ENCODE measurements at regions not wholly inside any gene's neighbourhood (a gene's known extent, or its start where the extent isn't known, plus 50 kb on each side); places are given as distances from the start of the nearest gene placed in this dataset.
A peak's percentile ranks its signal among the peaks of the same experiment; 100 is the strongest.

DNA sequence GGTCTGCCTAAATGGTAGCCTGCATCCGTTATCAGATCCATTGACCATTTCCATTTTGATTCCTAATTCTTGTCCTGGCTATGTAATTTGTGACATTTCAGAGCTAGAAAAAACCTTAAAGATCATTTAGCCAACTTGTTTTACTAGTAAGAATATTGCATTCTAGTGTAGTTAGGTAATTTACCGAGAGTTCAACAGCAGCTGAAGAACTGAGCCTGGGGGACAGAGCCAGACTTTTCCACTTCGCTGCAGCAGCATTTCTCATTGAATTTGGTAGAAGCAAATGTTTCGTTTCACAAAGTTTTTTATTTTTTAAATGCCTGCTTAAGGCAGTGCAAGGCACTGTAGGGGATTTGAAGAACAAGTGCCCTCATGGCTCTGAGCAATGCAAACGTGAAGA is 59.2 kb upstream of the MARCHF10 start:
- TF ChIP-seq, protein P1, sequence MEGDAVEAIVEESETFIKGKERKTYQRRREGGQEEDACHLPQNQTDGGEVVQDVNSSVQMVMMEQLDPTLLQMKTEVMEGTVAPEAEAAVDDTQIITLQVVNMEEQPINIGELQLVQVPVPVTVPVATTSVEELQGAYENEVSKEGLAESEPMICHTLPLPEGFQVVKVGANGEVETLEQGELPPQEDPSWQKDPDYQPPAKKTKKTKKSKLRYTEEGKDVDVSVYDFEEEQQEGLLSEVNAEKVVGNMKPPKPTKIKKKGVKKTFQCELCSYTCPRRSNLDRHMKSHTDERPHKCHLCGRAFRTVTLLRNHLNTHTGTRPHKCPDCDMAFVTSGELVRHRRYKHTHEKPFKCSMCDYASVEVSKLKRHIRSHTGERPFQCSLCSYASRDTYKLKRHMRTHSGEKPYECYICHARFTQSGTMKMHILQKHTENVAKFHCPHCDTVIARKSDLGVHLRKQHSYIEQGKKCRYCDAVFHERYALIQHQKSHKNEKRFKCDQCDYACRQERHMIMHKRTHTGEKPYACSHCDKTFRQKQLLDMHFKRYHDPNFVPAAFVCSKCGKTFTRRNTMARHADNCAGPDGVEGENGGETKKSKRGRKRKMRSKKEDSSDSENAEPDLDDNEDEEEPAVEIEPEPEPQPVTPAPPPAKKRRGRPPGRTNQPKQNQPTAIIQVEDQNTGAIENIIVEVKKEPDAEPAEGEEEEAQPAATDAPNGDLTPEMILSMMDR (conservative IDR thresholded peaks at IDR 0.05; ENCODE audit: control insufficient read depth, insufficient read depth, low read depth, low read length) = no peak
- H3K4me3 ChIP-seq (ENCODE audit: control insufficient read depth, low read depth, low read length) = no peak overlapping the region
- no peak for DNase-seq (ENCODE audit: low read depth)

DNA sequence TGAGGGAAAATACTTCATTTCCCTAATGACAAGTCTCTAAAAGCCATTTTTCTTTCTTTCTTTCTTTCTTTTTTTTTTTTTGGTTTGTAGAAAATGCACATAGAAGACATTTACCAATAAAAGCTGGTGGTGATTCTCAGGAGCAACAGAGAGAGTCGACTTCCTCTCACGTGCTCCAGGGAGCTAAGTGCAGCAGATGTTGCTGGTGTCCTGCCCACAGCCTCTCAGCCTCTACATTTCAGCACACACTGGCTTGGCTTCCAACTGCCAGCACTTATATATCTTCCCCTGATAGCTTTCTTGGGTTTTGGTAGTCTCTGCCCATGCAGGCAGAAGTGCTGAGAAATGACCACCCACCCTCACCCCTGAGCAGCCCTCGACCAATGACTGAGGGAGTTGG is 58.4 kb upstream of the MARCHF10 start:
- H3K4me3 ChIP-seq (ENCODE audit: control insufficient read depth, low read depth, low read length) = no peak overlapping the region
- TF ChIP-seq, protein P1 (conservative IDR thresholded peaks at IDR 0.05; ENCODE audit: control insufficient read depth, insufficient read depth, low read depth, low read length) = no peak
- DNase-seq (ENCODE audit: low read depth) = peak; percentile 21

DNA sequence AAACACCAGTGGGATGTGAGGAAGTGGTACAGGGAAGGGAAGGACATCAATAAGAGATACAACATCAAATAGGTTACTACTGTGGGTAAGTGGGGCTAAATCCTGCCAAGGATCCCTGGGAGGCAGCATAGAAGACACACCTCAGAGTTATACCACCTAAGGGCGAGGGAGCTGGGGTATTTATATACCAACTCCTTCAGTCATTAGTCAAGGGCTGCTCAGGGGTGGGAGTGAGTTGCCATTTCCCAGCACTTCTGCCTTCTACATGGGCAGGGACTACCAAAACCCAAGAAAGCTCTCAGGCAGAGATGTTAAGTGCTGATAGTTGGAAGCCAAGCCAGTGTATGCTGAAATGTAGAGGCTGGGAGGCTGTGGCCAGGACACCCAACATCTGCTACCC is 57.5 kb upstream of the MARCHF10 start:
- H3K4me3 ChIP-seq (ENCODE audit: control insufficient read depth, low read depth, low read length) = no peak overlapping the region
- no peak for DNase-seq (ENCODE audit: low read depth)
- TF ChIP-seq, protein P1 (conservative IDR thresholded peaks at IDR 0.05; ENCODE audit: control insufficient read depth, insufficient read depth, low read depth, low read length) = no peak

DNA sequence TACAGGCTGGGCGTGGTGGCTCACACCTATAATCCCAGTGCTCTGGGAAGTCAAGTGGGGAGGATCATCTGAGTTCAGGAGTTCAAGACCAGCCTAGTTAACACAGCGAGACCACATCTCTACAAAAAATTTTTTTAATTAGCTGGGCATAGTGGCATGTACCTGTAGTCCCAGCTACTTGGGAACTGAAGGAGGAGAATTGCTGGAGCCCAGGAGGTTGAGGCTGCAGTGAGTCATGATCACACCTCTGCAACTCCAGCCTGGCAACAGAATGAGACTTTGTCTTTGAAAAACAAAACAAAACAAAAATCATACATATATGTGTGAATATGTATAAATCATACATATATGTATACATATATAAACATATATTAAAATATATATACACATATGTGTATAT is 54.1 kb upstream of the MARCHF10 start:
- no peak for DNase-seq (ENCODE audit: low read depth)
- H3K4me3 ChIP-seq (ENCODE audit: control insufficient read depth, low read depth, low read length) = no peak overlapping the region
- TF ChIP-seq, protein P1 (conservative IDR thresholded peaks at IDR 0.05; ENCODE audit: control insufficient read depth, insufficient read depth, low read depth, low read length) = no peak

DNA sequence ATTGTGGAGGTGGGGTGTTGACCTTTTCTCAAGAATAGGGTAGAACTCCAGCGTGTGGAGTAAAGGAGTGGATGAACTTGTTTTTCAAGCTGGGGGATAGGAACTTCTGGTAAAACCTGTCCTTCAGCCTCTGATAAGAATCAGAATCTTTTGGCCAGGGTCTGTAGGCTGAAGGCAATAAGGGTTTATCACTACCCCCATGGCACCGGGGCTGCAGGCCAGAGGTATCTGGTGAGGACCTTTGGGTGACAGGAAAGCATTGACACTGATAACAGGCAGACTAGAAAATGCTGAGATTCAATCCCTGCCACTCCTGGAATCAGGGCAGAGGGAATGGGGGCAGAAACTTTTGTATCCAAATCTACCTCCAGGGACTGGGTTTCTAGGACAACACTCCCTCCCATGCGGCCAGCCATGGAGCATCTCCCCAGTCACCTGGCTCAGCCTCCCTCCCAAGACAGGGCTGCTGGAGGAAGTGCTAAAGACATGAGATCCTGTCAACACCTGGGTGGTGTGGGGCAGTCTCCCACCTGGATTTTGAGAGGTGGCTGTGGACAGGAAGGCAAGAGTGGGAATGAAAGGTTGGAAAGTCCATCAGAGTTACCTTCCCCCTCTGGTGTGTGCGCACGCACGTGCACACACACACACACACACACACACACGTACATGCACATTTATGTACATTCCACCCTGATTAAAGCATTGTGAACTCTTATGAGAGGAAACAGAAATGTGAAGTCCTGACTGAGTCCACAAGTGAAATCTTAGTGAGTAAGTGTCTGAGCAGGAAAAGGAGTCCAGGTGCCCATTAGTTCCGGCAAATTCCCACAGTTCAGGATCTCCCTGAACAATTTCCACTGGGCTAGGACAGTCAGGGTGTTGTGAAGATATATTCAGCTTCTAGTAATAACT is 53.1 kb upstream of the MARCHF10 start:
- TF ChIP-seq, protein P1 (conservative IDR thresholded peaks at IDR 0.05; ENCODE audit: control insufficient read depth, insufficient read depth, low read depth, low read length) = no peak
- no peak for DNase-seq (ENCODE audit: low read depth)
- H3K4me3 ChIP-seq (ENCODE audit: control insufficient read depth, low read depth, low read length) = no peak overlapping the region

DNA sequence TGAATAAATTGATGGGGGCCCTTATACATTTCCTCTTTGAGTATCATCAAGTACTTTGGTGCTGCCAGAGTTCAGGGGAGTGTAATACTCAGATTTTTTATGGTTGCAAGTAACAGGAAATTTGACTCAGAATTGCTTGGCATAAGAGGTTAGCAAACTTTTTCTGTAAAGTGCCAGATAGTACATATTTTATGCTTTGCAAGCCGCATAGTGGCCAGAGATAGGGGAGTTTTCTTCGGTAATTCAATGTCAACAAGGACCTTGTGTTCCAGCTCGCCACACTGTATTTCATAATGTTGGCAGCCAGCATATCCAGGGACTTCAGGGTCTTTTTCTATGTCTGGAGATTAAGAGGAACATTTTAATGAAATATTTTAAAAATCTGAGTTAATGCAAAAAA is 51.0 kb upstream of the MARCHF10 start:
- TF ChIP-seq, protein P1 (conservative IDR thresholded peaks at IDR 0.05; ENCODE audit: control insufficient read depth, insufficient read depth, low read depth, low read length) = no peak
- H3K4me3 ChIP-seq (ENCODE audit: control insufficient read depth, low read depth, low read length) = no peak overlapping the region
- peak; percentile 84 for DNase-seq (ENCODE audit: low read depth)

Data from fibroblast of mammary gland (primary cell).